ENCODE measurements at regions not wholly inside any gene's neighbourhood (a gene's known extent, or its start where the extent isn't known, plus 50 kb on each side); places are given as distances from the start of the nearest gene placed in this dataset.
"Not testable (repeated sequence)": the region's sequence is repeated elsewhere in the genome, so short reads cannot be mapped to it uniquely, and the experiment has no call there.

DNA sequence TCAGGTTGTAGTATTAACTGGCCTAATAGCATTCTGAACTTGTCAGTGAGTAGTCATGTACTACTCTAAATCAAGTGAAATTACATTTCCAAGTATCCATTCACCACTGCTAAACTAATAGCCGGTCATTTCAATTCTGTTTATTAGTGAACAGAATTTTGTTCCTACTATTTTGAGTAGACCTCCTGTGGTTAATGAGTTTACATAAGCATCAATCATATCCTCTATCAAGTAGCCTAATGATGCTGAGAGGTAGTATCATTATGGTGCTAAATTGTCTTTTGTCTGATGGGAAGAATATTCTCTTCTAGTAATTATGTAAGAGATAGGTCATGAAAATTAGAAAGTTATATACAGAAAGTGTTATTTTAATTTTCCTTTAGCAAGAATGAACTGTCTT, 602.8 kb downstream of the KCNT2 start:
- no peak for DNase-seq

GRCh38 chr1:196004388-196004787, 603.9 kb downstream of the KCNT2 start:
- not testable (repeated sequence) for DNase-seq

GRCh38 chr1:196002906-196003305, 605.3 kb downstream of the KCNT2 start:
- no peak for DNase-seq

GRCh38 chr1:196002296-196002695, 605.9 kb downstream of the KCNT2 start:
- DNase-seq = not testable (repeated sequence)

DNA sequence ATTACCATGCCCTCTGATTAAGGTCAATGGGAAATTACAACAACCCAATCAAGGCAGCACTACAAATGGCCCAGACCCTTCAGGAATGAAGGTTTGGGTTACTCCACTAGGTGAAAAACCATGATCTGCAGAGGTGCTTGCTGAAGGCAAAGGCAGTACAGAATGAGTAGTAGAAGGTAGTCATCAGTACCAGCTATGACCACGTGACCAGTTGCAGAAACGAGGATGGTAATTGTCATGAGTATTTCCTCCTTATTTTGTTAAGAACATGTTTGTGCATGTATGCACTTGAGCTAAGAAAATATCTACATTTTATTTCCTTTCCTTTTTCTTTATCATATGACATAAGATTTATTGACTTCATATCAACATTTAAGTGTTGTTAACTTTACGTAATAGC, 607.1 kb downstream of the KCNT2 start:
- DNase-seq = no peak

- DNase-seq = no peak
Measured at GRCh38 chr1:195999022-195999421, 609.2 kb downstream of the KCNT2 start.

GRCh38 chr1:195981448-195982139, 626.6 kb downstream of the KCNT2 start:
- no peak for DNase-seq

GRCh38 chr1:195979646-195980045, 628.6 kb downstream of the KCNT2 start:
- DNase-seq = no peak

GRCh38 chr1:195973311-195973904, 634.8 kb downstream of the KCNT2 start:
- no peak for DNase-seq

DNA sequence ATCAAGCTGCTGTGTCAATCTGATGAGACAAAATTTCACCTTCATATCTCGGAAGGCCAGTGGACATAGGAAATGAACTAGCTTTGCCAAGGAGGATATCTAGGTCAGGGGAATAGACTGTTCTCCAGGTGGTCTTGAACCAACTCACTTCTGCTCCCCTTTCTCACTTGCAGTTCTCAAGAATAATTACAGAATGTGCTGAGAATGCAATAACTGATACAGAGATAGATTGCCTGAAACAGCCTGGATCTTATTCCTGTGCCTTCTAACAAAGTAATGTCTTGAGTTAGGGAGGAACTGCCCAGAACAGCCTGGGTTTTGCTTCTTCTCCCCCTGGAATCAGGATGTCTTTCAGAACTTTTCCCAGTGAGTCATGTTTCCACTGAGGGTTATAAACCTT, 636.7 kb downstream of the KCNT2 start:
- DNase-seq = no peak

DNA sequence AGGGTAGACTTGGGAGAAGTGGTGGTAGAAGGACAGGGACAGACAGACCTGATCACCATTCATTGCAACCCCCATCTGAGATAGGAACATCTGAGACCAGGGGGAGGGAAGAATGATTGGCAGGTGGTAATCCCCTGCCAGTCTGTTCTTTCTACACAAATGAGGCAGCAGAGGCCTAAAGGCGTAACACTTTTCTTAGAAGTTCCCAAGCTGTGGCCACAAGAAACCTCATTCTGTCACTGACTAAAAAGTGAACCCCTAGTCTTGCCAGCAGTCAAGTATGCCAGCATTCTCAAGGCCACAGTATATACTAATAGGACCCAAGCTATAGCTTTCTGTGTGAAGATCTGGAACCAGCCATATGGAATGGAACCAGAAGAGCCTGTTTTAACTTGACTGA, 638.0 kb downstream of the KCNT2 start:
- no peak for DNase-seq

- DNase-seq = no peak
Measured at GRCh38 chr1:195965475-195965874, 642.8 kb downstream of the KCNT2 start.

DNA sequence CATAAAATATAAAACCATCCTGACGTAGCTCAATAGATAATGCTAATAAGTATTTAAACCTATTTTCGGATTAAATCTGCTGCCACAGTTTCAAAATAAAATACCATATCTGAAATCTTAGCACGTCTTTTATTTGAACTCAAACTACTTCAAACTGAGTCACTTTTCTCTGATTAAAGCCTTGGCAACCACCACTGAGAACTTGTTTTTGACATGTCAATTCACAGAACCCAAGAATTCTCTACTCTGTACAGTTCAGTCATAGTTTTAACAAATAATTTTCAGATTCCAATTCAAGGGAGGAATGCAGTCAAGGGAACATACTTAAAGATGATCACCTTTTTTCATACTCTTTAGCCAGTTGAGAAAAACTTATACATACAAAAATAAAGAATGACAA, 643.2 kb downstream of the KCNT2 start:
- DNase-seq = no peak

DNA sequence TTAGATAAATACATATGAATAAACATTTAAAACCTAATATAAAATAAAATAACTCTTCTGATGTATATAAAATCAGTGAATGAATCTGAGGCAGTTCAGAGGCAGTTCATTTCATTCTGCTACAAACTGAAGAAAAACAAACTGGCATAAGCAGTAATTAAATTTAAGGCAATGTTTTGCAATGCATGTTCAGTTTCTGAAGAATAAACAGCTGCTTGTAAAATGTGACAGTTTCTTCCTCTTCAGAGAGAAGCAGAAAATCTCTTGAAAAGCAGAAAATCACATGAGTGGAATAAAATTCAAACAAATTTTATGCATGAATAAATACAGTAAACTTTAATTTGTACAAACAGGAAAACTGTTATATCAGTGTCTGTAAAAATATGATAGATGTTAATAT, 643.7 kb downstream of the KCNT2 start:
- no peak for DNase-seq

GRCh38 chr1:195962051-195962450, 646.2 kb downstream of the KCNT2 start:
- no peak for DNase-seq

DNA sequence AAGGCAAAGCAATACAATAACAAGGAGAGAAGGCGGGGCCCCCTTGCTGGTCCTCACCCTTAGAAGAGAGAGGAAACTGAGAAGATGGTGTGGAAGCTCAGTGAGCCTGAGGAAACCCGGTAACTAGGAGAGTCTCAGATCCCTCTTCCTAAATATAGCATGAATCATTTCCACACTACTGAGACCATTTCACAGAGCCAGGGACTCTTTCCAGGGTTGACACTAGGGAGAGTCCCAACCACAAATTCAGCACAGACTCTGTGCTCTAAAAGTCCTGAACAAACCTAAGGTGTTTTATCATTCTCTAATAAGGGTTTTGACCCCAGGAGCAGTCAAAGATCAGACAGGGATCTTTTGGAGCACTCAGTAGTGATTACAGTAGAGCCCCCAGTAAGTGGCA, 647.7 kb downstream of the KCNT2 start:
- no peak for DNase-seq

- DNase-seq = peak in 1 of 56 donors; percentile 18
Measured at GRCh38 chr1:195958131-195958530, 650.1 kb downstream of the KCNT2 start.

- DNase-seq = no peak
Measured at GRCh38 chr1:195956845-195957244, 651.4 kb downstream of the KCNT2 start.

GRCh38 chr1:195954848-195955247, 653.4 kb downstream of the KCNT2 start:
- no peak for DNase-seq

- no peak for DNase-seq
Measured at GRCh38 chr1:195951313-195951712, 656.9 kb downstream of the KCNT2 start.

GRCh38 chr1:195948123-195948895, 659.9 kb downstream of the KCNT2 start:
- no peak for DNase-seq

DNA sequence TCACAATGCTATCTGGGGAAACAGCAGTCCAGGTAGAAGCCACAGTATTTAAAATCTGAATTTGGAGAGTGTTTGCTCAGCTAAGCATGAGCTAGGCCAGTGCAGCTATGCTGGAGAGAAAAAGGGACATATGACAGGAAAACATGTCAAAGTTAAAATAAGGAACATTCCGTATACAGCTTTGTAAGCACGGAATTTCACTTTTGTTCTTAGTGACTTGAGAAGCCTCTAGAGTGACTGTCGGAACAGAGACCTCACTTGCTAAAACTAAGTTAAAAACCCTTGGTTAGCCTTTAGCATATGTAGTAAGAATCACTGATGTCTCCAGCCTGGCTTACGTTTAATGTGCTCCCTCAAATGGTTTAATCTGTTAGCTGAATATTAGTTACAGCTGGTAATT, 661.7 kb downstream of the KCNT2 start:
- DNase-seq = no peak

DNA sequence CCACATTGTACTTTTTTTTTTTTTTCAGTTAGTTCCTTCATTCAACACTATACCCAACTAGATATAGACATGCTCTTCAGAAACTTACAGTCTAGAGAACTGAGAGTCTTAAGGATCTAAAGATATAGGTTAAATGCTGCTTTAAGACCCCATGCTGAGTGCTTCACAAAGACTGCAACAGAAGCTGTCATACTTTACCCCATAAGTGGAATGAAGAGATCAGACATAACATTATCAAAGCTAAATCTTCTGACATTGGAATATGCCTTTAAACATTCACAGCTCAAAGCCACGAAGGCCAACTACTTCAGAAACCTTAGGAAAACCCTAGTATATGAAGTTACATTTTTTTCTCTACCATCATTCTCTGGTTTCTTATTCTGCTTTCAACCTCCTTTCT, 666.4 kb downstream of the KCNT2 start:
- no peak for DNase-seq
